C4-2B (cell line): ENCODE measurements at regions not wholly inside any gene's neighbourhood (a gene's known extent, or its start where the extent isn't known, plus 50 kb on each side); places are given as distances from the start of the nearest gene placed in this dataset.

Experiments used
- CTCF ChIP-seq: fragments of 450-650 bp; conservative IDR thresholded peaks from 2 replicates; pipeline ENCODE4 v1.5.1; 2017; ENCODE audit warnings: mild to moderate bottlenecking
- ZFX ChIP-seq: fragments of 450-650 bp; IDR thresholded peaks from 2 replicates; pipeline ENCODE4 v1.6.1; 2017

GRCh38 chr10:78894841-78895195, 173.9 kb upstream of the ZMIZ1 start:
- TF ChIP-seq CTCF (no peak), ZFX (no peak)
